ENCODE measurements at regions not wholly inside any gene's neighbourhood (a gene's known extent, or its start where the extent isn't known, plus 50 kb on each side); places are given as distances from the start of the nearest gene placed in this dataset.

- TF ChIP-seq CTCF (IDR thresholded peaks at IDR 0.05) = no peak
- TF ChIP-seq POLR2A (IDR thresholded peaks at IDR 0.05) = no peak
These were observed 736.5 kb downstream of the VGLL3 start for GRCh38 chr3:86254480-86254879.

All from Peyer's patch (tissue), 4 donors.